Trophoblast cell (in vitro differentiated cells and primary cell): ENCODE measurements at regions not wholly inside any gene's neighbourhood (a gene's known extent, or its start where the extent isn't known, plus 50 kb on each side); places are given as distances from the start of the nearest gene placed in this dataset.

Experiments
- DNase-seq, 2 donors: peaks; one replicate each; pipeline ENCODE4 v3.0.0-alpha.2; 2016
- H2AFZ ChIP-seq: 2 replicates; pipeline ENCODE4 v1.6.1; 2013; ENCODE audit warnings: low read length, moderate library complexity, mild to moderate bottlenecking; ENCODE audit not compliant: insufficient read depth, poor library complexity
- H2AK5ac ChIP-seq: 2 replicates; pipeline ENCODE4 v1.6.1; 2013; ENCODE audit warnings: mild to moderate bottlenecking, low read length
- H2BK120ac ChIP-seq: 2 replicates; pipeline ENCODE4 v1.6.1; 2013; ENCODE audit warnings: low read length, mild to moderate bottlenecking, moderate library complexity; ENCODE audit not compliant: insufficient read depth, poor library complexity
- H2BK12ac ChIP-seq: 2 replicates; pipeline ENCODE4 v1.6.1; 2013; ENCODE audit warnings: mild to moderate bottlenecking, low read length, moderate library complexity
- H2BK5ac ChIP-seq: 2 replicates; pipeline ENCODE4 v1.6.1; 2013; ENCODE audit warnings: low read length, low read depth, moderate library complexity, mild to moderate bottlenecking; ENCODE audit not compliant: poor library complexity
- H3K14ac ChIP-seq: 2 replicates; pipeline ENCODE4 v1.6.1; 2013; ENCODE audit warnings: mild to moderate bottlenecking, low read length
- H3K18ac ChIP-seq: 2 replicates; pipeline ENCODE4 v1.6.1; 2013; ENCODE audit warnings: mild to moderate bottlenecking, low read length
- H3K23ac ChIP-seq: 2 replicates; pipeline ENCODE4 v1.6.1; 2013; ENCODE audit warnings: low read length
- H3K27ac ChIP-seq: 2 replicates; pipeline ENCODE4 v1.5.1; 2013; ENCODE audit warnings: low read depth, mild to moderate bottlenecking, inconsistent platforms, low read length, moderate library complexity
- H3K27me3 ChIP-seq: 2 replicates; pipeline ENCODE4 v1.6.1; 2013; ENCODE audit warnings: inconsistent platforms, mild to moderate bottlenecking, low read length, moderate library complexity; ENCODE audit not compliant: insufficient read depth
- H3K36me3 ChIP-seq, 2 experiments: 1 replicate in 1 of 2; 2 replicates in 1 of 2; pipeline ENCODE4 v1.6.1; 2013; ENCODE audit warnings: low read length in 2 of 2, mild to moderate bottlenecking in 2 of 2, moderate library complexity in 1 of 2; ENCODE audit not compliant: insufficient read depth in 2 of 2, control insufficient read depth in 1 of 2
- H3K4ac ChIP-seq: 2 replicates; pipeline ENCODE4 v1.6.1; 2013; ENCODE audit warnings: low read depth, mild to moderate bottlenecking, low read length, moderate library complexity
- H3K4me1 ChIP-seq, 2 experiments: 1 replicate in 1 of 2; 2 replicates in 1 of 2; pipeline ENCODE4 v1.6.1; 2013; ENCODE audit warnings: low read length in 2 of 2, mild to moderate bottlenecking in 2 of 2, moderate library complexity in 1 of 2; ENCODE audit not compliant: insufficient read depth in 2 of 2, control insufficient read depth in 1 of 2
- H3K4me2 ChIP-seq: 2 replicates; pipeline ENCODE4 v1.6.1; 2013; ENCODE audit warnings: inconsistent platforms, mild to moderate bottlenecking, low read length, moderate library complexity
- H3K4me3 ChIP-seq: 2 replicates; pipeline ENCODE4 v1.5.1; 2013; ENCODE audit warnings: mild to moderate bottlenecking, low read depth, low read length, inconsistent platforms
- H3K79me1 ChIP-seq: one replicate; pipeline ENCODE4 v1.6.1; 2013; ENCODE audit warnings: low read length
- H3K79me2 ChIP-seq: 2 replicates; pipeline ENCODE4 v1.6.1; 2013; ENCODE audit warnings: low read length, mild to moderate bottlenecking; ENCODE audit not compliant: control insufficient read depth, insufficient read depth, poor library complexity
- H3K9ac ChIP-seq: 2 replicates; pipeline ENCODE4 v1.6.1; 2013; ENCODE audit warnings: mild to moderate bottlenecking, low read length
- H3K9me3 ChIP-seq: 2 replicates; pipeline ENCODE4 v1.6.1; 2013; ENCODE audit warnings: low read depth, mild to moderate bottlenecking, control low read depth, inconsistent platforms, low read length; ENCODE audit not compliant: insufficient read depth
- H4K12ac ChIP-seq: 2 replicates; pipeline ENCODE4 v1.6.1; 2013; ENCODE audit warnings: low read depth, mild to moderate bottlenecking, low read length, moderate library complexity
- H4K8ac ChIP-seq: 2 replicates; pipeline ENCODE4 v1.6.1; 2013; ENCODE audit warnings: low read depth, mild to moderate bottlenecking, low read length, moderate library complexity
- H4K91ac ChIP-seq: one replicate; pipeline ENCODE4 v1.6.1; 2013; ENCODE audit warnings: low read depth, mild to moderate bottlenecking, low read length, moderate library complexity
- WGBS: extraction: QIAGEN DNeasy Blood & Tissue Kit; methylation state at CpG from one replicate; pipeline ENCODE4 v1.1.7; 2013; ENCODE audit warnings: missing lambda C conversion rate; ENCODE audit not compliant: insufficient read length, insufficient coverage; ENCODE audit errors: extremely low coverage; 5-methylcytosine and 5-hydroxymethylcytosine counted together

GRCh38 chr22:49019737-49020713, 807.6 kb downstream of the BRD1 start:
- Histone ChIP-seq H2AK5ac (no peak overlapping the region), H3K27me3 (no peaks in the 10 kb centered on the region), H2BK120ac (no peak overlapping the region), H3K4me1 (no peaks in the 10 kb centered on the region), H3K4me2 (no peak overlapping the region), H4K91ac (no peak overlapping the region), H3K9ac (no peak overlapping the region), H3K18ac (no peak overlapping the region), H3K23ac (no peak overlapping the region), H3K79me2 (no peaks in the 10 kb centered on the region), H2AFZ (no peak overlapping the region), H3K27ac (no peak overlapping the region), H3K4ac (no peak overlapping the region), H4K12ac (no peak overlapping the region), H3K36me3 (no peaks in the 10 kb centered on the region), H4K8ac (no peak overlapping the region), H2BK5ac (no peak overlapping the region), H3K14ac (no peak overlapping the region), H3K79me1 (no peaks in the 10 kb centered on the region), H3K9me3 (peaks cover 5% of the 10 kb centered on the region), H2BK12ac (no peak overlapping the region), H3K4me3 (peak overlapping the region; percentile 29)
- DNase-seq: no peak
- no CpG with 5 or more reads among the region's 15 CpGs for WGBS

GRCh38 chr22:49018601-49019000, 809.1 kb downstream of the BRD1 start:
- H3K4me3 ChIP-seq: no peak overlapping the region
- H4K12ac ChIP-seq: no peak overlapping the region
- no peak overlapping the region for H2AFZ ChIP-seq
- no peak overlapping the region for H2BK120ac ChIP-seq
- H3K27ac ChIP-seq: no peak overlapping the region
- H4K91ac ChIP-seq: no peak overlapping the region
- DNase-seq: no peak
- no peaks in the 10 kb centered on the region for H3K27me3 ChIP-seq
- H3K4me2 ChIP-seq: no peak overlapping the region
- no CpG with 5 or more reads among the region's 12 CpGs for WGBS
- H3K9me3 ChIP-seq: peaks cover under 1% of the 10 kb centered on the region
- no peaks in the 10 kb centered on the region for H3K79me1 ChIP-seq
- H3K14ac ChIP-seq: no peak overlapping the region
- no peaks in the 10 kb centered on the region for H3K4me1 ChIP-seq
- no peak overlapping the region for H2AK5ac ChIP-seq
- H4K8ac ChIP-seq: no peak overlapping the region
- H3K79me2 ChIP-seq: no peaks in the 10 kb centered on the region
- no peak overlapping the region for H3K4ac ChIP-seq
- H2BK12ac ChIP-seq: no peak overlapping the region
- no peak overlapping the region for H3K18ac ChIP-seq
- no peaks in the 10 kb centered on the region for H3K36me3 ChIP-seq
- no peak overlapping the region for H3K9ac ChIP-seq
- no peak overlapping the region for H3K23ac ChIP-seq
- H2BK5ac ChIP-seq: no peak overlapping the region

- no peak overlapping the region for H2BK5ac ChIP-seq
- no peak overlapping the region for H2AK5ac ChIP-seq
- no peak overlapping the region for H4K91ac ChIP-seq
- no CpG with 5 or more reads among the region's 21 CpGs for WGBS
- no peak overlapping the region for H4K12ac ChIP-seq
- no peaks in the 10 kb centered on the region for H3K4me1 ChIP-seq
- no peak overlapping the region for H4K8ac ChIP-seq
- no peak overlapping the region for H3K4me2 ChIP-seq
- no peak overlapping the region for H3K27ac ChIP-seq
- no peak overlapping the region for H2BK12ac ChIP-seq
- no peak overlapping the region for H3K18ac ChIP-seq
- H3K36me3 ChIP-seq: no peaks in the 10 kb centered on the region
- no peaks in the 10 kb centered on the region for H3K9me3 ChIP-seq
- H2BK120ac ChIP-seq: no peak overlapping the region
- no peaks in the 10 kb centered on the region for H3K79me1 ChIP-seq
- H3K27me3 ChIP-seq: no peaks in the 10 kb centered on the region
- no peak overlapping the region for H2AFZ ChIP-seq
- no peak overlapping the region for H3K23ac ChIP-seq
- no peak overlapping the region for H3K4ac ChIP-seq
- no peak overlapping the region for H3K9ac ChIP-seq
- DNase-seq: no peak
- H3K14ac ChIP-seq: no peak overlapping the region
- H3K4me3 ChIP-seq: no peak overlapping the region
- no peaks in the 10 kb centered on the region for H3K79me2 ChIP-seq
These were observed 810.0 kb downstream of the BRD1 start for GRCh38 chr22:49017482-49018329.

GRCh38 chr22:49016909-49017481, 810.7 kb downstream of the BRD1 start:
- no peaks in the 10 kb centered on the region for H3K36me3 ChIP-seq
- H2BK120ac ChIP-seq: no peak overlapping the region
- H3K27ac ChIP-seq: no peak overlapping the region
- no peak overlapping the region for H3K18ac ChIP-seq
- H3K9ac ChIP-seq: no peak overlapping the region
- H3K4me2 ChIP-seq: no peak overlapping the region
- no peak for DNase-seq
- no peak overlapping the region for H4K12ac ChIP-seq
- H2AK5ac ChIP-seq: no peak overlapping the region
- no peak overlapping the region for H2AFZ ChIP-seq
- no peak overlapping the region for H4K8ac ChIP-seq
- no peak overlapping the region for H3K4me3 ChIP-seq
- no peaks in the 10 kb centered on the region for H3K79me2 ChIP-seq
- no peak overlapping the region for H3K23ac ChIP-seq
- H2BK5ac ChIP-seq: no peak overlapping the region
- H4K91ac ChIP-seq: no peak overlapping the region
- no peaks in the 10 kb centered on the region for H3K9me3 ChIP-seq
- no peaks in the 10 kb centered on the region for H3K4me1 ChIP-seq
- H3K4ac ChIP-seq: no peak overlapping the region
- no peak overlapping the region for H2BK12ac ChIP-seq
- no peaks in the 10 kb centered on the region for H3K27me3 ChIP-seq
- no CpG with 5 or more reads among the region's 16 CpGs for WGBS
- no peak overlapping the region for H3K14ac ChIP-seq
- no peaks in the 10 kb centered on the region for H3K79me1 ChIP-seq
